NCI-H446 treated with DMSO at 0.1 percent for 48 hours (cell line): ENCODE measurements at regions not wholly inside any gene's neighbourhood (a gene's known extent, or its start where the extent isn't known, plus 50 kb on each side); places are given as distances from the start of the nearest gene placed in this dataset.
"Not testable (repeated sequence)": the region's sequence is repeated elsewhere in the genome, so short reads cannot be mapped to it uniquely, and the experiment has no call there.

ENCODE experiments used
- DNase-seq: peaks from one replicate; lab custom pipeline; 2025; lab: John Stamatoyannopoulos, UW

- DNase-seq = no peak
Observed at GRCh38 chr13:81995316-81995715, 1654.4 kb upstream of the SPRY2 start.

DNA sequence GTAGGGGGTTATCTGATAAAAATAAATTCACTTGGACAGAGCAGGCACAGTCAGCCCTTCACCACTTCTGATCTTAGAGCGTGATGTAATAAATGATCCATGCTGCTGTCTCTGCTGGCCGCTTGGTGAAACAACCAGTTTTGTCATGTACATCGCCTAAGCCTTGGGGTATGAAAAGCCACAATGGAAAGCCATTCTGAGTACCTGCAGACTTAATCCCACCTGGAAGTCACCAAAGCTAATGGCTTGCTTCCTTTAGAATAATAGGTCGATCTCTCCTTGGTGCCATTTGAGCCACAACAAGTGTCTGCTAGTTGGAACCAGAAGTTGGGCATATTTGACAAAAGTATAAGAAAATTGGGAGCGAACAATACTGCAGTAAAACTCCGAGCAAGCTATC, 1649.7 kb upstream of the SPRY2 start:
- no peak for DNase-seq

DNA sequence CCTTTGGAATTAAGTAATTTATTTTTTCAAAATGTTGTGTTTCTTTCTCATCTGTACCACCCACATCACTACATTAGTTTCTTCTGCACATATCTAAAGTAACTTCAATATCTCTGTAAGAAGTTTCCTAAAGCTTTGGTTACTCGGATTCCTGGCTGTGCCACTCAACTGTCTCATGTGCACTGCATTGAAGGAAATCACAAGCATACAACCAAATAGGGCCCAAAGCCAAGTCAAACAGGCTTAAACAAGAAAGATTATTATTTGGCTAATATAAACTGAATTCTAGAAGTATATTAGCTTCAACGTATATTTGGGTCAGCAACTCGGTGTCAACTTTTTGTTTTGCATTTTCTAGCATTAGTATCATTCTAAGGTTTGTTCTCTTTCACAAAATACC, 1647.6 kb upstream of the SPRY2 start:
- DNase-seq = no peak

DNA sequence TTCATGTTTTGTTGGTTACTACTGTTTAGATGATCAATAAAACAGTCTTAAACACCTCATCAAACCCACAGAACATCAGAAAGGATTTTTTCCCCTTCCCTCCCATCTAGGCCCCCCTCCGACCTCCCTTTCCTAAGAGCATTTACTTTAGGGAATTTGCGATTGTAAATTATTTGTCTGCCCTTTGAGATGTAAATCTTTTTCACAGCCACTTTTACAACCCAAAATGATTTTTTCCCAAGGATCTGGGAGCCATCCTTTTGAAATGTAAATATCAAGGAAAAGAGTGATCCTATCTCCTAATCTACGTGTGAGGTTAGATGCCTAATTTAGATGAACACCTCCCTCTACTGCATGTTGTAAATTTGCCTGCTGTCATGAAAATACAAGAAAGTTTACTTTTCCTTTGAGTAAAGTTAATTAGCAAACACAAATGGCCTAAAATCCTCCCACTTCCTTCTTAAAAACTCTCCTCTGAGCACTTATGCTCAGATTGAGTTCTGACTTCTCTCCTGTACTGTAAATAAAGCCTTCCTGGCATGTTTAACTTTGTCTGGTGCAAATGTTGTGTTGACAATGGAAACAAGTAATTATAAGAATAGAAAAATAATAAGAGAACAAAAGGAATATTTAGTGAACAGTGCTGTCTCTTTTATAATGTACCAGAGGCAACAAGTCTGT, 1646.9 kb upstream of the SPRY2 start:
- no peak for DNase-seq

GRCh38 chr13:81987159-81987558, 1646.2 kb upstream of the SPRY2 start:
- DNase-seq = no peak

DNA sequence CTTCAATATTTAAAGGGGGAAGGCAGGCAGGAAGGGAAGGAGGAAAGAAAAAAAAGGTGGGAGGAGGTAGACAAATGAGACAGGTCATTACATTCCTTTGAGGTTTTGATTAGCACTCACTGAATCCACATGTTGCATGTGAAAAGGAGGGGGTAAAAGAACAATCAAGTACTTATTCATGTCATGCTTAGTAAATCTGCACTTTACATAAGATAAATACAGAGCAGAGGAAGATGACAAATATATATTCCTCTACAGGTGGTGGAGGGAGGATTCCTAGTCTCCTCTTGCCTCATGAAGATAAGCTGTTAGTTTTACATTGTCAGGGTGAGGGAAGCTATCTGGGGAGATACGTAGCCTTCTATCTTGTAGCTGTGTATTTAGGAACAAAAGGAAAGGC, 1645.4 kb upstream of the SPRY2 start:
- DNase-seq = no peak

- no peak for DNase-seq
Observed at GRCh38 chr13:81957121-81957520, 1616.2 kb upstream of the SPRY2 start.

GRCh38 chr13:81929988-81930387, 1589.1 kb upstream of the SPRY2 start:
- DNase-seq = no peak

DNA sequence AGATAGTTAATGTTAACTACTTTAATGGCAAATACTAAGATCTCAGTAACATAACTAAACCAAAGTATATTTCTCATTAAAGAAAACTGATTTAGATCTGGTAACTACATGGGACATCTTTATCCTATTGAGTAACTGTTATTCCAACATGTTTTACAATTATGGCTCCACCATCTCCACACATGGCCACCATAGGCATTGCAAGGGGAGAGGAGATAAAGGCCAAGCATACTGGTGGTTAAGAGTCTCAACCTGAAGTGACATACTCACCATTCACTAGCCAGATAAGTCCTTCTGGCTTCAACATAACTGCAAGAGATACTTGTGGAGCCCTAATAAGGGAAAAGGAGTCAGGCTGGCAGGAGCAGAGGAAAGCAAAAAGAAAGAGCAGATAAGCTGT, 1586.4 kb upstream of the SPRY2 start:
- no peak for DNase-seq

- DNase-seq = no peak
Observed at GRCh38 chr13:81917810-81918209, 1576.9 kb upstream of the SPRY2 start.

GRCh38 chr13:81916461-81916860, 1575.5 kb upstream of the SPRY2 start:
- DNase-seq = no peak

GRCh38 chr13:81907787-81908372, 1567.0 kb upstream of the SPRY2 start:
- no peak for DNase-seq

GRCh38 chr13:81888855-81889254, 1547.9 kb upstream of the SPRY2 start:
- no peak for DNase-seq

DNA sequence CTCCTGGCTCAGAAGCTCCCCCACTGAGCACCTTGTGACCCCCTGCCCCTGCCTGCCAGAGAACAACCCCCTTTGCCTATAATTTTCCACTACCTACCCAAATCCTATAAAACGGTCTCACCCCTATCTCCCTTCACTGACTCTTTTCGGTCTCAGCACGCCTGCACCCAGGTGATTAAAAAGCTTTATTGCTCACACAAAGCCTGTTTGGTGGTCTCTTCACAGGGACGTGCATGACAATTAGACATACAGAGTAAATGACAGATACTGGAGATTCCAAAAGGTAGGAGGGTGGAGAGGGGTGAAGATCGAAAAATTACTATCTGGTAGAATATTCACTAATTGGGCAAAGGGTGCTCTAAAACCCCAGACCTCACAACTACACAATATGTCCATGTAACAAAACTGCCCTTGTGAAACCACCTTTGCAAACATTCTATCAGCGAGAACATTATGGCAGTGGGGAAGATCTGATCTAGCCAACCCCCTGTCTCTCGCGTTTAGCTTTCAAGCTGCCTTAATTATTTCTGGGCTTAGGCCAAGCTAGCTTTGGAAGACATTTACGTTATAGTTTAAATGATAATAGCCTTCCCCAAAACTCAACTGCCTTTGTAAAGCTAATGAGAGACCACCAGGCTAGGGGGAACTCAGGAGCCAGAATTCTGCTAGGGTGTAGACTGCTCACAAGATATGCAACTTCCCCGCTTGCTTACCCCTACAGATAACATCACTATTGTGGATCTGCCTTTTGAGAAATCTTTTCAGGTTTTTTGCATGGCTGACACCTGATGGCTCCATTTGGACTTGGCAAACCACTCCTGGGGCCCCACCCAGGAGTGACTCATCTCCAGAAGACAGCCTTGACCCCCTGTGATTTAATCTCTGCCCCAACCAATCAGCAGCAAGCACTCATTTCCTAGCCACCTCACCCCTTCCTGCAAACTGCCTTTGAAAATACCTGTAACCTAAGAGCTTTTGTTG, 1534.0 kb upstream of the SPRY2 start:
- DNase-seq = no peak

DNA sequence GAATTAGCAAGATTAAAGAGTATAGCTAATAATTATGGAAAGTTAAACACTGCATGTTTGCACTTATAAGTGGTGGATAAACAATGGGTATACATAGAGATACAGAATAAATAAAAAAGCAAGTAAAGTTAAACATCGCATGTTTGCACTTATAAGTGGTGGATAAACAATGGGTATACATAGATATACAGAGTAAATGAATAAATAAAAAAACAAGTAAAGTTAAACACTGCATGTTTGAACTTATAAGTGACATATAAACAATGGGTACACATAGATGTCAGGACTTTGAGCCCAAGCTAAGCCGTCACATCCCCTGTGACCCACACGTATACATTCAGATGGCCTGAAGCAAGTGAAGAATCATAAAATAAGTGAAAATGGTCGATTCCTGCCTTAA, 1533.3 kb upstream of the SPRY2 start:
- DNase-seq = no peak

- no peak for DNase-seq
Observed at GRCh38 chr13:81872581-81872980, 1531.7 kb upstream of the SPRY2 start.

DNA sequence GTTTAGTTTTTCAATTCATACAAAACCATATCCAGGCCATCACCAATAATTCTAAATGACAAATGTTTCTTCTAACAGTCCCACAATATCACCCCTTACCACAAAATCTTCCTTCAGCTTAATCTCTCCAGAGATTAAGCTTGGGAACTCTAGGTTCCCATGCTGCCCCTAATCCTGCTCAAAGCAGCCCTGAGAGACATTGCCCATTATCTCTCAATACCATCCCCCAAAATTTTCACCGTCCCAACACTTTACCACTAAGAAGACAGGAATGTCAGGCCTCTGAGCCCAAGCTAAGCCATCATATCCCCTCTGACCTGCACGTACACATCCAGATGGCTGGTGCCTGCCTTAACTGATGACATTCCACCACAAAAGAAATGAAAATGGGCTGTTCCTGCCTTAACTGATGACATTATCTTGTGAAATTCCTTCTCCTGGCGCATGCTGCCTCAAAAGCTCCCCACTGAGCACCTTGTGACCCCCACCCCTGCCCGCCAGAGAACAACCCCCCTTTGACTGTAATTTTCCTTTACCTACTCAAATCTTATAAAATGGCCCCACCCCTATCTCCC, 1530.9 kb upstream of the SPRY2 start:
- DNase-seq = not testable (repeated sequence)

GRCh38 chr13:81848291-81848690, 1507.4 kb upstream of the SPRY2 start:
- DNase-seq = no peak

- no peak for DNase-seq
Observed at GRCh38 chr13:81846771-81847170, 1505.8 kb upstream of the SPRY2 start.

- DNase-seq = no peak
Observed at GRCh38 chr13:81821259-81821658, 1480.3 kb upstream of the SPRY2 start.

DNA sequence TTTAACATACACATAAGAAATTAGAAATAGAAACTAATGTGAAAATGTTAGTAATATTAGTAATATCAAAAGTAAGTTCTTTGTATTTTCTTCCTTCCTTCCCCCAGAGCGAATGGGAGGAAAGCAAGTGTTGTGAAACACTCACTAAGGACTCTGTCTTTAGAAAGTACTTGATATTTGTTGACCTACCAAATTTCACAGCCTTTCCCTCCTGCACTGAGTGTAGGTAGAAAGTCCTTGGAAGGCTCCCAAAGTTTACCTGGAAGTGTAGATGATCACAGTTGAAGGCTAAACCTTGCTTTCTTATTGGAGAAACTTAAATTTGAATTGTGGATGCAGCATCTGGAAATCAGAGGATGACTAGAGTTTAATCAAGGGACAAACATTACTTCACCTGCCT, 1459.5 kb upstream of the SPRY2 start:
- DNase-seq = no peak

GRCh38 chr13:81795710-81796109, 1454.8 kb upstream of the SPRY2 start:
- no peak for DNase-seq

GRCh38 chr13:81791641-81792040, 1450.7 kb upstream of the SPRY2 start:
- DNase-seq = no peak
